Stimulated activated CD4-positive, alpha-beta T cell treated with anti-CD3 and anti-CD28 coated beads, TNF-alpha, amount 100 ng/mL, for 48 hours (primary cell): ENCODE measurements at regions not wholly inside any gene's neighbourhood (a gene's known extent, or its start where the extent isn't known, plus 50 kb on each side); places are given as distances from the start of the nearest gene placed in this dataset.
"Not testable (repeated sequence)": the region's sequence is repeated elsewhere in the genome, so short reads cannot be mapped to it uniquely, and the experiment has no call there.

Experiments used
- DNase-seq, 3 donors: peaks; one replicate each; pipeline ENCODE4 v3.0.0-alpha.2; 2020; ENCODE audit warnings: low read depth in 3 of 3

DNA sequence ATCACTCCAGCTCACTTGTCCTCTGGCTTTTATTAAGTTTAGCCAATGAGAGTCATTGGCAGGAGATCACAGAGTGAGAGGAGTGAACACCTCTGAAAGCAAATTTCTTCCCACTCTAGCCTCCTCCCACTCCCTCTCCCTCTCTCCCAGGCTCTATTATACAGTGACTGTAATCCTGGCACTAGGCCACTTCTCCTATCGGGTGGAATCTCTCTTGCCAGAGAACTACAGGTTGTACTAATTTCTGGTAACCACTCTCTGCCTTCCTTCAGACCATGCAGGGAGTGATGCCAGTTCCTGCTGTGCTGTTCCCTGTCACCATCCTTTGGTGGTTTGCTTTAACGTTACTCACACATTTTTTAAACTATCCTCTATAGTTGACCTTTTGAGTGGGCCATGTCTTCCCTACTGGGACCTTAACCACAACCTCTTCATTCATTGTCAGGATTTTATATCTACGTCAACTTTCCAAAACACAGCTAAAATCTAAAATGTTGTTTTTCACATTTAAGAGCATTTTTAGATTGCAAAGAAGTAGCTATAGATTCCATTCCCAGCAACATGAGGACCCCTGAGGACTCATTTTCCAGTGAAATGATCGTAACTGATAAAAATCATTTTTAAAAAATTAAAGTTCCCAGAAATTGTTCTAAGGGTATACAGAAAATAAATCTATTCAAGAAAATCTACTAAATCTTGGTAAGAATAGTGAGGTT lies 217.1 kb downstream of the MREG start:
- DNase-seq: no peak

DNA sequence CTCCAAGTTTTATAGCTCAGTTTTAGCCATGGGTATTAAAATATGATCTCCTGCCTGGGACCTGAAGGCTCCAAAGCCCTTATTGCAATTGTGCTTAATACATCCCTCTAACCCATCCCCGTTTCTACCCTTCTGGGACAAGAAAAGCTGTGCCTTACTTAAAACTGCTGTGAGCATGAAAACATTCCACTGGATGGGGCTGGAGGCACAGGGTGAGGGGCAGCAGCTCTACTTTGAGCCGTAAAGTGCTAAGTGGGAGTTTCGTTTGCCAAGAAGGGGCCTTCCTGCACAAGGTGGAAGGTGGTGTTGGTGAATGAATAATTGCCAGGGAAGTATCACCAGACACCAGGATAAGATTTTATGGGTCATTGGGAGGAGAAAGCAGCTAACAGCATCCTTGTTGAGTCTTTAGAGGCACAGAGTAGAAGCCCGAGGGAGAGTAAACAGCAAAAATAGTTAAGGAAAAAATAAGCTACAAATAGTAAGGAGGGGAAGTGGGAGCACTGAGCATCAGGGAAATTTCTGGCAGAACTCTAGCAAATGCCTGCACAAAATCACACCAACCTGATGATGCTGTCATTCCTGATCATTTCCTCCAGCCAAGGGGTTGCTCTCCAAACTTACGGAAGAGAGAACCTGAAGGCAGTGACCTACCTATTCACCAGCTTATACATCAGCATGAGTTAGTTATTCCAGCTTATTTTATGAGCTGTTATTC lies 218.4 kb downstream of the MREG start:
- no peak for DNase-seq

DNA sequence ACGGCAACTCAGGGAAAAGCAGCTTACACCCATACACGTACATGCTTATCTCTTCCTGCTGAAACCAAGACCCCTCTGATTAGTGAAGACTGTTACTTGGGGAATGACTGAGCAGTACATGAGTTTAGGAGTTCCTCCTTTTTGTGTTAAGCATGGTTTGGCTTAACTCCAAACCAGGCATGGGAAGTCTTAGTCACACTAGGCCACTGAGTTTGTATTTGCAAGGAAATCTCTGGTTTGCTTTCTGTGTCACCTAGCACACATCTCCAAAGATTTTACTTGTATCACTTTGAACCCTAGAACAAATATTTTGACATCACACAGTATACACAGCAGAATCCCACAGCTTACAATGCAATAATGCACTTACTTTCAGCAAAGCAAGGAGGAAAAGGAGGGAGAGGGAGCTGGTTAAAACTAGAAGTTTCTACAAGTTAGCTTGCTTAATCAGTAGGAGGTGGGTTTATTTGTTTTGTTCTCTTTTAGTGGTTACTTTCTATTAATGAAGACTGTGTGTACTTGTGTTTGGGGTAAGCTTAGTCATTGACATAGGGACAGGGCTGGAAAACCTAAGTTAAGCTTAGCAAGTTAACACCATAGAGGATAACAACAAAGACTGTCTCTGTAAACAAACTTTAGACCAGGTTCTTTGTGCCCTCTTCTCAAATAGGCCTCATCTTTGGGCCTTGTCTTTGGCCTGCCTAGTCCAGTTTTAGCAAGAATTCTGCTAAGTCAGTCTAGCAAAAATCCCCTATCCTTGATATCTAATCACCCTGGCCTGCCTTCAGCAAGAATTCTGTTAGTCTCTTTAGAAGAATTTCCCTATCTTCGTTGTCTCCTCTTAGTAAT lies 219.4 kb downstream of the MREG start:
- peak in 2 of 3 donors; percentile 7 to 37 for DNase-seq

DNA sequence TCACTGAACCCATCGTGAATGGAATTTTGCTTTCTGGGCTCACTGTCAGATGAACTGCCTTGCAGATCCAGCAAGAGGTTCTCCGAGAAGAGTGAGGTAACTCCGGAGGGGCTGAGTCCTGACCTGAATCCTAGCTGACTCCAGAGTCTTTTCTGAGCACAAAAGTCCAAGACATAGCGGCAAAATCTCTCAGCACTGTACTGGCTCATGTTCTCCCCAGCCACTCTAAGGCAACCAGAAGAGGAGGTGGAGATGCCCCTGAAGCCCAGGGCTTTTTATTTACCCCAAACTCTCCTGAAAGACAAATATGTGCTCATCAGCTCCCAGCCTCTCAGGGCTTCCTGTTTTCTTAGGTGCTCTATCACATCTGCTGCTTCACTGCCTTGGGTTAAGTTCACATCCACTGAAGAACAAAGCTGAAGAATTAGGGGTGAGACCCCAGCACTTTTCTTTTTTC lies 221.8 kb downstream of the MREG start:
- no peak for DNase-seq

- DNase-seq: no peak
Measured at GRCh38 chr2:215790523-215791421, 222.6 kb downstream of the MREG start.

- DNase-seq: no peak
Measured at GRCh38 chr2:215787565-215788178, 225.7 kb downstream of the MREG start.

DNA sequence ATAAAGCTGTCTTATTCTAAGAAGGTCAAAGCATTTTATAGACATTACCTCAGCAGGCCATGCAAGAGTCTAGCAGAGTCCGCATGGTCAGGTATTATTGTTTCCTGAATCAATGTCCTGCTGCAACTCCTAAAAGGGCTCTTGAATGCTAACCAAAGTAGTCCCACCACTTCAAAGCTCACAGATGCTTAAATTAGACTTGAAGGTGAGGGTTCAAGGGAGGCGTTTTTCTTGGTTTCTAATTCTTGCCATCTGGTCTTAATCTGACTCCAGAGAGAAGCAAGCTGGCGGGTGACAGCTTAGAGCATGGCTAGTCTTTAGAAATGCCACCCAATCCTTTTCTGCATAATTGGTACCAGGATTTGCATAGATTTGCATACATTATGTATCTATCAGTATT lies 226.3 kb downstream of the MREG start:
- DNase-seq: no peak

GRCh38 chr2:215784371-215784783 lies 229.0 kb downstream of the MREG start:
- no peak for DNase-seq

GRCh38 chr2:215783640-215784039 lies 229.7 kb downstream of the MREG start:
- not testable (repeated sequence) for DNase-seq

GRCh38 chr2:215782965-215783364 lies 230.4 kb downstream of the MREG start:
- no peak for DNase-seq

- no peak for DNase-seq
Measured at GRCh38 chr2:215782295-215782694, 231.1 kb downstream of the MREG start.

DNA sequence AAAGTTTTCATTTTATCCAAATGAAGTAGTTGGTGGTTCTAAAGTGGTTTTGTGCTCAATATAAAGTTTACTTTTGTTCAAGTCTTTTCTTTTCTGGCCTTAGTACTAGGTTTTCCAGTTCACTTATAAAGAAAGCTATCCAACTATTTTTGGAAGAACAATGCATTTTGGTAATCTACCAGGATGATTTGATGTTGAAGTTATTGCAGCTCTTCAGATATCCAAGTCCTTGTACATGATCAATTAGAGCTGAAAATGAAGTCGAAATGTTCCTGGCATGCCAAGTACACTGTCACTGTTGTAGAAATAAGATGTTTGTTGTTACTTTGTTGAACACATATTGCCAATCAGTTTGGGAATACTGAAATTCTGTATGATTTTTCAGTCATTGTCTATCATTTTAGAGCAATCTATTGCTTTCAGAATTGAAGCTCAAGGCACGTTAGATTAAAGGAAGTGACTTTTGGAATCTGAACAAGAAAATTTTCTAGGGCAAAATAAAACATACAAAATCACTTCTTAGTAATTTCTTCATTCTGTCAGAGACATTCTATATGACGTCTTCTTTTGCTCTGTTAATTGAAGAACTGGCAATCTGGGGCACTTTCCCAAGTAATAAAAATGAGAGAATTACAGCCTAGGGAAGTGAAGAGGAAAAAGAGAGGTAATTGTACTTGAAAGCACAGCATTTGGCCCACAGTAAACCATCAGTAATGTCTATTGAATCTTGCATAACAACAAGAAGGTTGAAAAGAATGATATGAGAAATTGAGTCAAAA lies 232.3 kb downstream of the MREG start:
- DNase-seq: no peak

DNA sequence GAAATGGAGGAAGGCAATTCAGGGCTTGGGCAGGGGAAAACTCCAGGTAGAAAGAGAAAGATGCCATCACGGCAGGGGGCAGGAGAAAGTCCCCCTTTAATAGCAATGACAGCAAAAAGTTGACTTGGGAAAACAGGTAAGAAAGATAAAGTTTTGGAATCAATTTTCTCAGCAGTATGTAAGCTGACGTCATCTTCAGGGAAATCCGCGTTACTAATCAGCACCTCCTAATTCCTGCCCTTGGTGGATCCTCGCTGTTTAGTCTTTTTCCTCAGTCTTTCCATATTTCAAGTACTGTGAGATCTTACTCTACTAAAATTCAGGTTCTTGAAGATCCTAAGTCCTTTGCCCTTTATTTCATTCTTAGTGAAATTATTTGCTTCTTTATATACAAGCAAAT lies 233.0 kb downstream of the MREG start:
- no peak for DNase-seq

DNA sequence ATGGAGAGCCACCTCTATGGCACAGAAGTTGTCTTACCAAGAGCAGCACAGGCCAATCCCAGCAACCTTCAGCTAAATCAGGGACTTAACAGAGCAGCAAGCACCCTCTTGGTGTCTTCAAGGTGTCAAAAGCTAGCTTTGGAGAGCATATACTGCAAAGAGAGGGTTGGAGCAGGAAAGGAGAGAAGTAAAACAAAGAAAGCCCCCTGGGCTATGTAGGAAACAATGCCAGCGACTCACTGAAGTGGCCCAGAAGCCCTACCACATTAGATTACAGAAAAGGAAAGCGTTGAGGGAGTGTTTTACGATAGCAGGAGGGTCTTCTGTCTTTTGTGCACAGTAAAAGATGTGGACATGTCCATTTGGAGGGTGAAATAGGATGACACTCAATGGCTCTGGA lies 233.4 kb downstream of the MREG start:
- DNase-seq: no peak

- no peak for DNase-seq
Measured at GRCh38 chr2:215777465-215778044, 235.8 kb downstream of the MREG start.

DNA sequence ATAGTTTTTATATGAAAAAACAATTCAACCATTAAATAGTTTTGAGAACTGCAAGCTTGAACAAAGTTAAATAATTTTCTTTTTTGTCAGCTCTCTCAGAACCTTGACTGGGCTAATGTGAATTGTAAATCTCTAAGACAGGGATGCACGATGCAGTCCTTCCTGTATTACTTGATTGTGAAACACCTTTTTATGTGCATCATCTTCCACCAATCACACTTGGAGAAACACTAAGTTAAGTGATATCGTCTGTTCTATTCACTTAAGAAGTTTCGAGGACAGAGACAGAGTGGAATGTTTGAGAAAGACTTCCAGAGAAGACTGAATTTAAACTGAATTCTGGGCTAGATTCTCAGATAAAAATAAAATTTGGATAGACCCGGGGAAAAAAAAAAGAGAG lies 238.2 kb downstream of the MREG start:
- DNase-seq: no peak

DNA sequence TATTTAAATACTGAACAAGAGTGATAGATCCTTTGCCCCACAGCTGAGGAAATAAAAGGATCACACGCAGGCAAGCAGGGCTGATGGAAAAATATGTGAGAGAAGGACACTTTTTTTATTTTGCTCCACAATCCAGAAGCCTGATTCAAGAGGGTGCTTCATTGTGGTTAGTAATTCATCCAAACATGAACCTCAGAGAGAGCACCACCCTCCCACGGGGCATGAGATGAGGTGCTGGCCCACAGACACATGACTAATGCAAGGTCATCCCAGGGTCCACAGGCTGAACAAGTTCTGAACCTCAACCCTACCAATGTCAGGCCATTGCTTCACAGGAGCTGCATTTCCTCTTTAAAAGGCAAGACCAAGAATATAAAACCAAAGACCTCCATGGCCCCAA lies 239.6 kb downstream of the MREG start:
- no peak for DNase-seq

GRCh38 chr2:215772634-215773563 lies 240.5 kb downstream of the MREG start:
- no peak for DNase-seq

DNA sequence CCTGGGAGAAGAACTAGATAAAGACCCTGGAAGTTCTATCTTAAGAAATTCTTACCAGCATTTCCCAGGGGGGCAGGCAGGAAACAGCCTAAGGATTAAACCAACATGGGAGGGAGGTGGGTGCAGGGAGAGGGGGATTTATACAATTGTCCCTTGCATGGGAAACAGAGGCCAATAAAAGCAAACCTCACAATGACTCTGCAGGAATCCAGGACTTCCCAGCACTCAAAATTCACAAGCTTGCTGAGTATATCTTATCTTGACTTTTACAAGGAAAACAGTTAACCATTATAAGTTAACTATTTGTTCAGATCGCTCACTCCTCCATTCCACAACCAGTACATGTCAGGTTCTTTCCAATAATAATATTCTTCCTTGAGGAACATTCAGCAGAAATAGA lies 241.3 kb downstream of the MREG start:
- DNase-seq: no peak
